NB4 (cell line): ENCODE measurements at regions not wholly inside any gene's neighbourhood (a gene's known extent, or its start where the extent isn't known, plus 50 kb on each side); places are given as distances from the start of the nearest gene placed in this dataset.

Experiments used
- DNase-seq: peaks from one replicate; pipeline ENCODE4 v3.0.0; 2010; ENCODE audit warnings: low read depth
- H3K4me3 ChIP-seq: one replicate; pipeline ENCODE4 v1.5.1; 2011; ENCODE audit warnings: mild to moderate bottlenecking, low read depth, low read length, moderate library complexity
- CTCF ChIP-seq: IDR thresholded peaks from one replicate; pipeline ENCODE4 v1.5.1; 2012; ENCODE audit warnings: low read depth, low read length
- MAX ChIP-seq: IDR thresholded peaks from 2 replicates; pipeline ENCODE4 v1.6.1; 2011; ENCODE audit warnings: low read depth, low read length
- MYC ChIP-seq: IDR thresholded peaks from 2 replicates; pipeline ENCODE4 v1.6.1; 2011; ENCODE audit warnings: low read depth, low read length
- POLR2A ChIP-seq: IDR thresholded peaks from 2 replicates; pipeline ENCODE4 v1.6.1; 2011; ENCODE audit warnings: mild to moderate bottlenecking; ENCODE audit not compliant: insufficient read length; ENCODE audit errors: extremely low read depth

- peak; percentile 9 for DNase-seq
- no peak overlapping the region for H3K4me3 ChIP-seq
- TF ChIP-seq MAX (no peak), POLR2A (no peak), CTCF (no peak), MYC (no peak)
Observed at GRCh38 chr9:86405926-86406325, 51.7 kb upstream of the TUT7 start.

- TF ChIP-seq CTCF = no peak
- TF ChIP-seq POLR2A = no peak
- no peak for TF ChIP-seq MYC
- TF ChIP-seq MAX = no peak
- H3K4me3 ChIP-seq = no peak overlapping the region
- no peak for DNase-seq
Observed at GRCh38 chr9:86405086-86405491, 50.9 kb upstream of the TUT7 start.
